ENCODE measurements at regions not wholly inside any gene's neighbourhood (a gene's known extent, or its start where the extent isn't known, plus 50 kb on each side); places are given as distances from the start of the nearest gene placed in this dataset.

DNA sequence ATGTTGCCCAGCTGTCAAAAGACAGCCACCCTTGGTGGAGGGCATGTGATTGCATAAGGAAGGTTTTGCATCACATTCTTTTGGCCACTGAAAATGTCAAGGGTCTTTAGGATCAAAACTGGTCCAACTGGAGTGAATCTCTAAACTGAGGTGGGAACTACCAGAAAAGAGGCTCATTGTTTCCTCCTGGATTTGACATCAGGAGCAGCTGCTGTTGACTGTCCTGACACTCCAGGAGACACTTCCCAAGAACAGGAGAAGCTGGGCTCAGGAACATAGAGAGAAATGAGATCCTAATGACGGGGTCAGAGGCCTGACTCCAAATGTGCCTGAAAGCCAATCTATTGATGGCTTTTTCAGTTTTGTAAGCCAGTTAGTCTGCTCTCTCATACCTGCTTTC, 105.3 kb upstream of the LRIG1 start:
- TF ChIP-seq POLR2A (IDR thresholded peaks at IDR 0.05) (no peak), POLR2AphosphoS5 (IDR thresholded peaks at IDR 0.05) (no peak), CTCF (IDR thresholded peaks at IDR 0.05 in 8 of 11, conservative IDR thresholded peaks at IDR 0.05 in 3 of 11) (no peak)
- Histone ChIP-seq H3K9me3 (peaks cover 0 to 5% (median 0%) of the 10 kb centered on the region in 8 donors), H3K27me3 (replicated peaks in 1 of 7) (peaks cover 0 to 16% (median 0%) of the 10 kb centered on the region in 7 donors), H3K27ac (no peak overlapping the region), H3K4me3 (no peak overlapping the region), H3K4me1 (no peaks in the 10 kb centered on the region), H3K36me3 (no peaks in the 10 kb centered on the region)
- intact Hi-C loops (cut with DNase I; ENCODE audit: low total_unique reads) = no loop called here
- DNase-seq = no peak
- WGBS, 5 donors = 76 to 100% (median 91%) methylated on average over 1 of the region's 1 CpG

GRCh38 chr3:66606868-66607267, 106.0 kb upstream of the LRIG1 start:
- 84 to 96% (median 90%) methylated on average over 1 of the region's 1 CpG for WGBS, 5 donors
- no peak for TF ChIP-seq POLR2A (IDR thresholded peaks at IDR 0.05)
- no peak for TF ChIP-seq CTCF (IDR thresholded peaks at IDR 0.05 in 8 of 11, conservative IDR thresholded peaks at IDR 0.05 in 3 of 11)
- TF ChIP-seq POLR2AphosphoS5 (IDR thresholded peaks at IDR 0.05) = no peak

GRCh38 chr3:66609660-66610561, 109.1 kb upstream of the LRIG1 start:
- Histone ChIP-seq H3K27ac (no peak overlapping the region), H3K36me3 (no peaks in the 10 kb centered on the region), H3K9me3 (peaks cover 0 to 5% (median 0%) of the 10 kb centered on the region in 8 donors), H3K27me3 (replicated peaks in 1 of 7) (peaks cover 0 to 4% (median 0%) of the 10 kb centered on the region in 7 donors), H3K4me3 (no peak overlapping the region), H3K4me1 (no peaks in the 10 kb centered on the region)
- DNase-seq = no peak
- TF ChIP-seq CTCF (IDR thresholded peaks at IDR 0.05 in 8 of 11, conservative IDR thresholded peaks at IDR 0.05 in 3 of 11) = no peak
- TF ChIP-seq POLR2A (IDR thresholded peaks at IDR 0.05) = no peak
- no peak for TF ChIP-seq POLR2AphosphoS5 (IDR thresholded peaks at IDR 0.05)
- intact Hi-C loops (cut with DNase I; ENCODE audit: low total_unique reads) = no loop called here
- WGBS, 5 donors = 79 to 87% (median 85%) methylated on average over 8 of the region's 8 CpGs

More at GRCh38 chr3:66606868-66607267, 106.0 kb upstream of the LRIG1 start:
- no peak for DNase-seq
- H3K9me3 ChIP-seq = peaks cover 0 to 5% (median 0%) of the 10 kb centered on the region in 8 donors
- H3K4me3 ChIP-seq = no peak overlapping the region
- H3K36me3 ChIP-seq = no peaks in the 10 kb centered on the region
- peaks cover 0 to 16% (median 0%) of the 10 kb centered on the region in 7 donors for H3K27me3 ChIP-seq (replicated peaks in 1 of 7)
- intact Hi-C loops (cut with DNase I; ENCODE audit: low total_unique reads) = no loop called here
- H3K4me1 ChIP-seq = no peaks in the 10 kb centered on the region
- no peak overlapping the region for H3K27ac ChIP-seq

DNA sequence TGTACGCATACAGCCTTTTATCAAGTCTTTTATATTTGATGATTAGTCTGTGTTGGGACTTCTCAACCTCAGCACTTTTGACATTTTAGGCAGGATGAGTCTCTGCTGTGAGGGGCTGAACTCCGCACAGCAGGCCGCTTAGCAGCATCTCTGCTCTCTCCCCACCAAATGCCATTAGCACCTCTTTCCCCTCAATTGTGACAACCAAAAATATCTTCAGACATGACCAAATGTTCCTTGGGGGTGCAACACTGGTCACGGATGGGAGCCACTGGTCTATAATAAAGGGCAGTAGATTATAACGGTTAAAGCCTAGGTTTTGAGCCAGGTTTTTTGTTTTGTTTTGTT, 109.7 kb upstream of the LRIG1 start:
- no peaks in the 10 kb centered on the region for H3K36me3 ChIP-seq
- TF ChIP-seq CTCF (IDR thresholded peaks at IDR 0.05 in 8 of 11, conservative IDR thresholded peaks at IDR 0.05 in 3 of 11) = no peak
- no peak for TF ChIP-seq POLR2A (IDR thresholded peaks at IDR 0.05)
- TF ChIP-seq POLR2AphosphoS5 (IDR thresholded peaks at IDR 0.05) = no peak
- DNase-seq = no peak
- H3K27me3 ChIP-seq (replicated peaks in 1 of 7) = peaks cover 0 to 4% (median 0%) of the 10 kb centered on the region in 7 donors
- H3K9me3 ChIP-seq = peaks cover 0 to 5% (median 0%) of the 10 kb centered on the region in 8 donors
- H3K27ac ChIP-seq = no peak overlapping the region
- intact Hi-C loops (cut with DNase I; ENCODE audit: low total_unique reads) = no loop called here
- H3K4me3 ChIP-seq = no peak overlapping the region
- WGBS, 5 donors = 95 to 99% (median 96%) methylated on average over 5 of the region's 5 CpGs
- H3K4me1 ChIP-seq = no peaks in the 10 kb centered on the region

Measured in spleen (tissue), 11 donors.